HepG2 (cell line): ENCODE measurements at regions not wholly inside any gene's neighbourhood (a gene's known extent, or its start where the extent isn't known, plus 50 kb on each side); places are given as distances from the start of the nearest gene placed in this dataset.
"Not testable (repeated sequence)": the region's sequence is repeated elsewhere in the genome, so short reads cannot be mapped to it uniquely, and the experiment has no call there.

Experiments
- ATAC-seq: fragments of 200-7000 bp; cut with Tn5 transposase; 3 replicates; pipeline ENCODE4 v1.9.1; 2020; ENCODE audit warnings: mild to moderate bottlenecking, moderate library complexity
- BruUV-seq: library from RNA; stranded (reverse); fragments of 400-500 nt; replicated peaks from 2 replicates; lab custom pipeline; 2021; lab: Mats Ljungman, UMichigan
- CTCF ChIA-PET: fragments of 300-600 bp; formaldehyde crosslinking; extraction: SDS; loops from one replicate; lab custom pipeline; 2021; ENCODE audit warnings: low total read pairs, inconsistent platforms, low intra/inter-chr PET ratio; lab: Yijun Ruan, JAX
- POLR2A ChIA-PET: fragments of 350-600 bp; sonication (Branson Sonifier 250); formaldehyde crosslinking; loops from one replicate; lab custom pipeline; 2020; ENCODE audit warnings: antibody characterized with exemption, inconsistent platforms; lab: Yijun Ruan, JAX
- DNase-seq: peaks from one replicate; pipeline ENCODE4 v3.0.0-alpha.2; 2015; ENCODE audit warnings: low spot score
- FAIRE-seq: peaks from 3 replicates; lab custom pipeline; 2011; peaks lifted over from hg19 to GRCh38; lab: Jason Lieb, UNC
- H2AFZ ChIP-seq: one replicate; pipeline ENCODE4 v1.6.1; 2011; ENCODE audit warnings: low read length, inconsistent platforms
- H3K27ac ChIP-seq: fragments of 300-600 bp; 3 replicates; pipeline ENCODE4 v1.8.0; 2011; ENCODE audit warnings: mixed run types, mild to moderate bottlenecking, mixed read lengths, low read length, inconsistent platforms; ENCODE audit not compliant: insufficient read depth; ENCODE audit errors: extremely low read length
- H3K27me3 ChIP-seq, 2 experiments: fragments of 200-600 bp in 1 of 2; 2 replicates in 1 of 2; 3 replicates in 1 of 2; pipeline versions ENCODE4 v1.6.0 to v1.8.0; 2011; ENCODE audit warnings: low read length in 2 of 2, mild to moderate bottlenecking in 2 of 2, moderate library complexity in 2 of 2, inconsistent platforms in 1 of 2; ENCODE audit not compliant: insufficient read depth in 2 of 2, control insufficient read depth in 1 of 2
- H3K36me3 ChIP-seq, 2 experiments: fragments of 200-600 bp in 1 of 2; replicated peaks in 1 of 2; 2 replicates in 1 of 2; 3 replicates in 1 of 2; pipeline versions ENCODE4 v1.5.1 to v1.8.0; 2011; ENCODE audit warnings: low read length in 2 of 2, inconsistent platforms in 1 of 2; ENCODE audit not compliant: insufficient read depth in 2 of 2, control insufficient read depth in 1 of 2
- H3K4me1 ChIP-seq: 2 replicates; pipeline ENCODE4 v1.5.1; 2012; ENCODE audit warnings: low read length, inconsistent platforms; ENCODE audit not compliant: insufficient read depth
- H3K4me2 ChIP-seq: 2 replicates; pipeline ENCODE4 v1.6.0; 2011; ENCODE audit warnings: low read depth, low read length, inconsistent platforms
- H3K4me3 ChIP-seq, 3 experiments: fragments of 200-600 bp in 1 of 3; sonication (generic), shearing (Covaris generic) in 1 of 3; replicated peaks in 1 of 3; 2 replicates each; pipeline ENCODE4 v1.5.1; 2011 to 2016; ENCODE audit warnings: low read length in 3 of 3, inconsistent platforms in 2 of 3, low read depth in 2 of 3, mild to moderate bottlenecking in 2 of 3, control low read depth in 1 of 3, mixed read lengths in 1 of 3; ENCODE audit not compliant: insufficient read depth in 1 of 3
- H3K79me2 ChIP-seq: one replicate; pipeline ENCODE4 v1.6.1; 2011; ENCODE audit warnings: low read length, inconsistent platforms; ENCODE audit not compliant: insufficient read depth
- H3K9ac ChIP-seq: 2 replicates; pipeline ENCODE4 v1.6.0; 2011; ENCODE audit warnings: mild to moderate bottlenecking, low read depth, low read length, inconsistent platforms; ENCODE audit not compliant: insufficient read depth
- H3K9me3 ChIP-seq: 2 replicates; pipeline ENCODE4 v1.5.1; 2012; ENCODE audit warnings: mild to moderate bottlenecking, low read length
- H4K20me1 ChIP-seq: 2 replicates; pipeline ENCODE4 v1.6.0; 2011; ENCODE audit warnings: inconsistent platforms, mild to moderate bottlenecking, low read length, moderate library complexity; ENCODE audit not compliant: insufficient read depth
- STAG1 ChIP-seq: sonication (generic); formaldehyde crosslinking; IDR thresholded peaks from 2 replicates; pipeline ENCODE4 v1.4.0; 2020; ENCODE audit warnings: missing genetic modification reagents
- WGBS: methylation state at CpG from one replicate; pipeline ENCODE4 v1.1.6; 2017; ENCODE audit warnings: low lambda C conversion rate; 5-methylcytosine and 5-hydroxymethylcytosine counted together
- in situ Hi-C: cut with HindIII; loops from 2 replicates; pipeline ENCODE4 v1.10.0; 2017; ENCODE audit warnings: low pct_unique_long_range_greater_than_20kb; ENCODE audit not compliant: extremely low pct_ligation_motif_present
- intact Hi-C: fragments of 100-400 bp; cut with micrococcal nuclease; formaldehyde crosslinking; loops from one replicate; pipeline ENCODE4 v1.10.0; 2022; ENCODE audit not compliant: unreplicated experiment

DNA sequence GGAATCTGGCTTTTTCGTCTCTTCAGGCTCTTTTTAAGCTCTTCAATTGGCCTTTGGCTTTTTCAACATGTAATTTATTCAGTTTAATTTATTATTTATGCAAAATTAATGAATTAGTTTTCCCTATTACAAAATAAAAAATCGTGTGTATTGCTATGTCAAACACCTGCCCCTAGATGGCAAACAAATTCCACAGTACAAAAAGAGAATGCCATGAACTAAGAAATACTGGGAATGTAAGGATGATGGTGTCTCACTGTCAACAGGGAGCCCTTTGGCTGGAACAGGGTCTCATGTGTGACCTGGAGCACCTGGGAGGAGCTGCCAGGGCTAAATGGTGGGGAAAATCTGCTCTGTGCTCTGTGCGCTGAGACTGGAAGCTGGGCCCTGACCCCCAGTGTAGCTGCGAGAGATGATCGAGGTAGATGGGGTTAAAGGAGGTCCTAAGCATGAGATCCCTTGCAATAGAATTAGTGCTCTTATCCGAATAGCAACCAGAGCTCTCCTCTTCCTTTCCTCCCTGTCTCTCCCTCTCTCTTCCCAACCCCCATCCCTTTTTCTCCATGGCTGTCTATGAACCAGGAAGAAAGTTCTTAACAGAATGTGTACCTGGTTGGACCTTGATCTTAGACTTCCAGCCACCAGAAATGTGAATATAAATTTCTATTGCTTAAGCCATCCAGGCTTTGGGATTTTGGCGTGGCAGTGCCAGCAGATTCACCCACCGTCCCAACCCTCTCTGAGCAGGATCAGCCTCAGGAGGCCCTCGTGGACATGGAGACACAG lies 1183.5 kb downstream of the RPIA start:
- H3K4me1 ChIP-seq, POLR2A ChIA-PET, H3K9me3 ChIP-seq, H3K9ac ChIP-seq, in situ Hi-C loops, H3K27ac ChIP-seq, H4K20me1 ChIP-seq, H3K4me3 ChIP-seq, intact Hi-C loops, H3K4me2 ChIP-seq, DNase-seq, FAIRE-seq, H3K36me3 ChIP-seq, BruUV-seq, H3K27me3 ChIP-seq, H2AFZ ChIP-seq, H3K79me2 ChIP-seq, CTCF ChIA-PET: not testable (repeated sequence)
- 0% methylated on average over 2 of the region's 9 CpGs for WGBS
- ATAC-seq: peak; percentile 67
- peak; percentile 37 for TF ChIP-seq STAG1

DNA sequence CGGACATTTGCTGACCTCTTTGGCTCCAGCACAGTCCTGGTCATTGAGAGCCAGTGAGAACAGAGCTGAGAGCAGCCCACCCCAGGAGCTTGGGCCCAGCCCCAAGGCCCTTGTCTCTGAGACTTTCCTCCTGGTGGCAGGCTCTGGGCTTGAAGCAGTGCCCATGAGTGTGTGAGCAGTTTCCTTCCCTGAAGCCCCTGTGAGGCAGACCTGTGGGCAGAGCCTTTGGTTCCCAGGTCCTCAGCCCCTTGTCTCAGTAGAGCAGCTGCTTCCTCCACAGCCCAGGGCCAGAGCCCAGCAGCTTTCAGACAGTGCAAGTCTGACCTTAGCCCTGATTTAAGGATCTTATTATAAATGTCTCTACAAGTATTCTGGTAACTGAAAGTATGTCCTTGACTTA lies 1185.0 kb downstream of the RPIA start:
- in situ Hi-C loops, FAIRE-seq, BruUV-seq, H3K36me3 ChIP-seq, H3K27me3 ChIP-seq, H3K27ac ChIP-seq, H3K4me3 ChIP-seq, H3K4me2 ChIP-seq, H3K9ac ChIP-seq, H2AFZ ChIP-seq, DNase-seq, POLR2A ChIA-PET, CTCF ChIA-PET, H3K9me3 ChIP-seq, intact Hi-C loops, H3K79me2 ChIP-seq, H4K20me1 ChIP-seq, H3K4me1 ChIP-seq: not testable (repeated sequence)
- peak; percentile 22; the same call in 1 of the 3 replicates for ATAC-seq
- no CpG with 5 or more reads among the region's 1 CpG for WGBS

DNA sequence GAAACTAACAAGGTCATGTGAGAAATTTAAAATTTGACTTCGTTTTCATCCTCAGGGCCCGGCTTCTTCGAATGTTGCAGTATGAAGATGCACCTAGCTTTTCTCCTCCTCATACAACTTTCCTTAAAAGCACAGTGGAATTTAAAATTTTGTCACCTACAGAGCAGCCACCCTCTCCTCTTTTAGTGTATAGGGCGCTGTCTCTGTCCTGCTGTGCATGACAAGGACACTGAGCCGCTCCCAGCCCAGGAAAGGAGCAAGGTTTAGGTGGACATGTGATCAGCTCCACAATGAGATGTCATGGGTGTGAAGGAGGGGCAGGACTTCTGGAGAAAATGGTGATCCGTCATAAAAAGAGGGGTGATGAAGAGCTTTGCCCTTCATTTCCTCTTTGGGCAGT lies 1185.4 kb downstream of the RPIA start:
- in situ Hi-C loops, H4K20me1 ChIP-seq, H3K27me3 ChIP-seq, H3K4me3 ChIP-seq, H2AFZ ChIP-seq, H3K4me2 ChIP-seq, H3K36me3 ChIP-seq, H3K4me1 ChIP-seq, H3K27ac ChIP-seq, H3K79me2 ChIP-seq, H3K9ac ChIP-seq, ATAC-seq, DNase-seq, BruUV-seq, intact Hi-C loops, CTCF ChIA-PET, POLR2A ChIA-PET, FAIRE-seq, H3K9me3 ChIP-seq: not testable (repeated sequence)
- 3% methylated on average over 6 of the region's 6 CpGs for WGBS

DNA sequence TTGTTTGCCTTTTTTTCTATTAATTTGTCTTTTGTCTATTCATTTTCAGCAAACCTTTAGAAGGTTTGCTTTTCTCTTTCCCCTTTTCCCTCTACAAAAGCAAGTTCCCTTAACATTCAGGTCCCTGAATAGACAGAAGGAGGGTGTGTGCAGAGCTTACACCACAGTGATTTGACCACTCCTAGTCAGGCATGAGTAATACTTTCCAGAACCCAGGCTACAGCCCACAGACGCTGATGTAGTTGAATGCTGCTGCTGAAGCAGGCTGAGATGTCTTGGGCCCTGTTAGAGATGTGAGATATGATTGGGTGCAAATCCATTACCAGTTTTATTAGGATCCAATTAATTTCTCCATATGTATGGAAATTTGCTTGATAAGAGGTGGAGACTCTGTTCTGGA lies 1191.4 kb downstream of the RPIA start:
- CTCF ChIA-PET, BruUV-seq, H3K4me1 ChIP-seq, H4K20me1 ChIP-seq, POLR2A ChIA-PET, H3K4me2 ChIP-seq, H3K36me3 ChIP-seq, H3K27me3 ChIP-seq, FAIRE-seq, intact Hi-C loops, H3K4me3 ChIP-seq, H2AFZ ChIP-seq, in situ Hi-C loops, H3K9me3 ChIP-seq, H3K9ac ChIP-seq, H3K79me2 ChIP-seq, DNase-seq, H3K27ac ChIP-seq, ATAC-seq: not testable (repeated sequence)
- 0% methylated on average over 1 of the region's 1 CpG for WGBS
